ENCODE measurements at regions not wholly inside any gene's neighbourhood (a gene's known extent, or its start where the extent isn't known, plus 50 kb on each side); places are given as distances from the start of the nearest gene placed in this dataset.

DNA sequence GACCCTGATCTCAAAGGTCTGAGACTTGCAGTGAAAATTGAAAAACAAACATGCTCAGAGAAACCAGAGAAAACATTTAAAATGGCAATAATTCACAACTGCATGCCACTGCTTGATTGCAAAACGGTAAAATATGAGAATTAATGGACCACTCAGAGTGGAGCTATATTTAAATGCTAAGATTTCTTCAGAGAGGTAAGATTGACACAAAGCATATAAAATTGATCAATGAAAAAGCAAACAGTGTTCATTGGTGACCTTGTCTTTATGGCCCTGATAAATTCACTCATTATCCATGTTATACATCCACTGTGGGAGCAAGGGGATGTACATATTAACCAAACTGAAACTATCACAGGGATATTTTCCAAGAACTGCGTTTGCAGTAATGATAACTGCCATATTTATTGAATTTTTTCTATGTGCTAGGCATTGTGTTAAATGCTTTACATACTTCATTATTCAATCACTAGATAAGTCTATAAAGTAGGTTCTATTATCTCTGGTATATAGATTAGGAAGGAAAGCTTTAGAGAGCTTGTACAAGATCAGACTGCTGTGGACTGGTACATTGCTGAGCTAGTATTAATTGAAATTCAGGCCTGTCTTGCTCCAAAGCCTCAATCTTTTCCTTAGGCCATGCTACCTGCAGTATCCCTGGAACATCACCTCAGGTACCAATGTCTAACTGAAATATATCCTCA, 113.9 kb upstream of the LMO3 start:
- no peak overlapping the region for H3K4me3 ChIP-seq (ENCODE audit: low read length)
- no peak overlapping the region for H3K4me3 Mint-ChIP-seq
- no peak overlapping the region for H3K9ac ChIP-seq (ENCODE audit: extremely low read depth, low read length, poor library complexity, severe bottlenecking)
- 79 to 88% methylated on average over 1 of the region's 2 CpGs for WGBS, 2 experiments (ENCODE audit: insufficient coverage in 1 of 2, insufficient read length in 1 of 2)
- DNase-seq, result no peak
- no peaks in the 10 kb centered on the region for H3K36me3 Mint-ChIP-seq (ENCODE audit: low read depth)
- H3K27ac ChIP-seq (ENCODE audit: low read depth, low read length), result no peak overlapping the region
- H3K36me3 ChIP-seq (ENCODE audit: control insufficient read depth, insufficient read depth, low read length), result no peaks in the 10 kb centered on the region
- H3K27ac Mint-ChIP-seq, result no peak overlapping the region
- H3K4me1 Mint-ChIP-seq, result peaks cover 2% of the 10 kb centered on the region
- TF ChIP-seq, protein P1, sequence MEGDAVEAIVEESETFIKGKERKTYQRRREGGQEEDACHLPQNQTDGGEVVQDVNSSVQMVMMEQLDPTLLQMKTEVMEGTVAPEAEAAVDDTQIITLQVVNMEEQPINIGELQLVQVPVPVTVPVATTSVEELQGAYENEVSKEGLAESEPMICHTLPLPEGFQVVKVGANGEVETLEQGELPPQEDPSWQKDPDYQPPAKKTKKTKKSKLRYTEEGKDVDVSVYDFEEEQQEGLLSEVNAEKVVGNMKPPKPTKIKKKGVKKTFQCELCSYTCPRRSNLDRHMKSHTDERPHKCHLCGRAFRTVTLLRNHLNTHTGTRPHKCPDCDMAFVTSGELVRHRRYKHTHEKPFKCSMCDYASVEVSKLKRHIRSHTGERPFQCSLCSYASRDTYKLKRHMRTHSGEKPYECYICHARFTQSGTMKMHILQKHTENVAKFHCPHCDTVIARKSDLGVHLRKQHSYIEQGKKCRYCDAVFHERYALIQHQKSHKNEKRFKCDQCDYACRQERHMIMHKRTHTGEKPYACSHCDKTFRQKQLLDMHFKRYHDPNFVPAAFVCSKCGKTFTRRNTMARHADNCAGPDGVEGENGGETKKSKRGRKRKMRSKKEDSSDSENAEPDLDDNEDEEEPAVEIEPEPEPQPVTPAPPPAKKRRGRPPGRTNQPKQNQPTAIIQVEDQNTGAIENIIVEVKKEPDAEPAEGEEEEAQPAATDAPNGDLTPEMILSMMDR (conservative IDR thresholded peaks at IDR 0.05), result no peak
- no peaks in the 10 kb centered on the region for H3K9me3 ChIP-seq (ENCODE audit: control insufficient read depth, low read length)
- H3K9me3 Mint-ChIP-seq, result no peaks in the 10 kb centered on the region
- H3K27me3 ChIP-seq (ENCODE audit: control insufficient read depth, insufficient read depth, low read length, poor library complexity, severe bottlenecking), result no peaks in the 10 kb centered on the region
- no peaks in the 10 kb centered on the region for H3K27me3 Mint-ChIP-seq (ENCODE audit: insufficient read depth)
- H3K4me1 ChIP-seq (ENCODE audit: control insufficient read depth, insufficient read depth, low read length), result no peaks in the 10 kb centered on the region

DNA sequence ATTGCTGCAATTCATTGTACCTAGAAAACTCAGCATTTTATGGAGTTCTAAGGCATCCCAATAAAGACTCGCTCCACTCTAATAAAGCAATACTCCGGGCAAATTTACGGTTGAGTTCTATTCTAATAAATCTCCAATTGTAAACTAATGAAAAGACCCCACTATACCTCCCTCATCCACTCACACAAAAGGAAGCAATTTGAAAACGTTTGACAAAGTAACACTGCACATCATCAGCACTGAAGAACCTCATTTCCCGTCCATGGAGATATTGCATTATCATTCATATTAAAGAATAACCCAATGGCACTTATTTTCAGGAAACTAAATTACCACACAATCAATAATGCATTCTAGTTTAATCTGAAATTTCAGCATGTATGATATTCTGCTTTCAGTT, 111.0 kb upstream of the LMO3 start:
- Mint-ChIP-seq H3K4me3 (no peak overlapping the region), H3K36me3 (ENCODE audit: low read depth) (no peaks in the 10 kb centered on the region), H3K9me3 (no peaks in the 10 kb centered on the region), H3K27ac (no peak overlapping the region), H3K4me1 (peaks cover 2% of the 10 kb centered on the region), H3K27me3 (ENCODE audit: insufficient read depth) (no peaks in the 10 kb centered on the region)
- Histone ChIP-seq H3K9ac (ENCODE audit: extremely low read depth, low read length, poor library complexity, severe bottlenecking) (no peak overlapping the region), H3K4me3 (ENCODE audit: low read length) (no peak overlapping the region), H3K9me3 (ENCODE audit: control insufficient read depth, low read length) (no peaks in the 10 kb centered on the region), H3K4me1 (ENCODE audit: control insufficient read depth, insufficient read depth, low read length) (no peaks in the 10 kb centered on the region), H3K36me3 (ENCODE audit: control insufficient read depth, insufficient read depth, low read length) (no peaks in the 10 kb centered on the region), H3K27ac (ENCODE audit: low read depth, low read length) (no peak overlapping the region), H3K27me3 (ENCODE audit: control insufficient read depth, insufficient read depth, low read length, poor library complexity, severe bottlenecking) (no peaks in the 10 kb centered on the region)
- TF ChIP-seq, protein P1 (conservative IDR thresholded peaks at IDR 0.05), result no peak
- 79 to 88% methylated on average over 5 of the region's 5 CpGs for WGBS, 2 experiments (ENCODE audit: insufficient coverage in 1 of 2, insufficient read length in 1 of 2)
- DNase-seq, result no peak

DNA sequence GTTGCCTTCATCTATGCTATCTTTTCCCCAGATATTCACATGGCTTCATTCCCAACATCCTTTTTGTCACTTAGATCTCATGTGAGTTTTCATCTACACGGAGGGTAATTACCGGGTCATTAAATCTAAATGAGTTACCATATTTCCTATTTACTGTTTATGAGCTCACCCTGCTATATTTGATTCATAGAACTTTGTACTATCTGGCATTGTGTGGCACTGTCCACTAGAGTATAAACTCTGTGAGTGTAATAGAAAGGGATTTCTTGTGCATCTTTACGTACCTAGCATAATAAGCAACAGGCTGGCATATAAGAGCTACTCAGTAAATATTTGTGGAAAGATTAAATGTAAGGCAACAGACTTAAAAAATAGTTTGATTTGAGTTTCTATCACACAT, 86.1 kb upstream of the LMO3 start:
- Mint-ChIP-seq H3K9me3 (peaks cover 12% of the 10 kb centered on the region), H3K36me3 (ENCODE audit: low read depth) (no peaks in the 10 kb centered on the region), H3K27ac (no peak overlapping the region), H3K4me1 (peaks cover 3% of the 10 kb centered on the region), H3K27me3 (ENCODE audit: insufficient read depth) (no peaks in the 10 kb centered on the region), H3K4me3 (no peak overlapping the region)
- Histone ChIP-seq H3K27me3 (ENCODE audit: control insufficient read depth, insufficient read depth, low read length, poor library complexity, severe bottlenecking) (no peaks in the 10 kb centered on the region), H3K9ac (ENCODE audit: extremely low read depth, low read length, poor library complexity, severe bottlenecking) (no peak overlapping the region), H3K36me3 (ENCODE audit: control insufficient read depth, insufficient read depth, low read length) (no peaks in the 10 kb centered on the region), H3K27ac (ENCODE audit: low read depth, low read length) (no peak overlapping the region), H3K9me3 (ENCODE audit: control insufficient read depth, low read length) (peaks cover 13% of the 10 kb centered on the region), H3K4me3 (ENCODE audit: low read length) (no peak overlapping the region), H3K4me1 (ENCODE audit: control insufficient read depth, insufficient read depth, low read length) (no peaks in the 10 kb centered on the region)
- no peak for DNase-seq
- TF ChIP-seq, protein P1 (conservative IDR thresholded peaks at IDR 0.05), result no peak
- WGBS, 2 experiments (ENCODE audit: insufficient coverage in 1 of 2, insufficient read length in 1 of 2), result 92% methylated on average over 3 of the region's 3 CpGs; no CpG with 5 or more reads in 1 of the 2 experiments

Data from endodermal cell (in vitro differentiated cells).